GM19452 (cell line): ENCODE measurements at regions not wholly inside any gene's neighbourhood (a gene's known extent, or its start where the extent isn't known, plus 50 kb on each side); places are given as distances from the start of the nearest gene placed in this dataset.
A peak's percentile ranks its signal among the peaks of the same experiment; 100 is the strongest.

Source experiments
- ATAC-seq: cut with Tn5 transposase; IDR thresholded peaks from one replicate; pipeline ENCODE4 v1.9.1; 2021; ENCODE audit not compliant: unreplicated experiment

DNA sequence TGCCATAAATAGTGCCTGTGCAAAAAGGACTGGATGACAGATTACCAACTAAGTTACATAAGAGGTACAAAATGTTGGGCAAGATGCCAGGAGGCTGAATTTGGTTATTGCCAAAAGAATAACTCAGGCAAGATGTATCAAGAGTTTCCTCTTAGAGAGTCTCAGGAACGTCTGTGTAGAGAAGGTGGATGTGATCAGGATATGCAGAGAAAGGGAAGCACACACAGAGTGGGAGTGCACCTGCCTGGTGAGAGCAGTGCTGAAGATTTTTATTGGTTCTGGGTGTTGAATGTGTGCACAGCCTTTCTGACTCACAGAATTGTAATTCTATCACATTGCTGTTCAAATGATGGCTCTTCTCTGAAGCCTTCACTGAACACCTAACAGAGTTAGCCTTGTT is 156.8 kb upstream of the HS3ST1 start:
- no peak for ATAC-seq

DNA sequence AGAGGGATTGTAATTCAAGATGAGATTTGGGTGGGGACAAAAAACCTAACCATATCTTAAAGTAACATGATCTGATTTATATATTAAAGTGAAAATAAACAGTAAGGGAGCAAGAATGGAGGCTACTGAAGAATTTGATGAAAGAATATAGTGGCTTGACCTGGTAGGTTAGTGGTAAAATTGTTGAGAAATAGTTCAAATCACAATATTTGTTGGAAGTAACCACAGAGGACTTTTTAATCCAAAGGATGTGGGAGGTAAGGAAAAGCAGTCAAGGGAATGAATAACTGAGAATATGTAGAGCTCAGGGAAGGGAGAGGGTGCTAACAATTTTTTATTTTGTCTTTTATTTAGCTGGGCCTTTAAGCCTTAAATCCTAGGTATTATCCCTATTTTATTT is 139.8 kb upstream of the HS3ST1 start:
- no peak for ATAC-seq

DNA sequence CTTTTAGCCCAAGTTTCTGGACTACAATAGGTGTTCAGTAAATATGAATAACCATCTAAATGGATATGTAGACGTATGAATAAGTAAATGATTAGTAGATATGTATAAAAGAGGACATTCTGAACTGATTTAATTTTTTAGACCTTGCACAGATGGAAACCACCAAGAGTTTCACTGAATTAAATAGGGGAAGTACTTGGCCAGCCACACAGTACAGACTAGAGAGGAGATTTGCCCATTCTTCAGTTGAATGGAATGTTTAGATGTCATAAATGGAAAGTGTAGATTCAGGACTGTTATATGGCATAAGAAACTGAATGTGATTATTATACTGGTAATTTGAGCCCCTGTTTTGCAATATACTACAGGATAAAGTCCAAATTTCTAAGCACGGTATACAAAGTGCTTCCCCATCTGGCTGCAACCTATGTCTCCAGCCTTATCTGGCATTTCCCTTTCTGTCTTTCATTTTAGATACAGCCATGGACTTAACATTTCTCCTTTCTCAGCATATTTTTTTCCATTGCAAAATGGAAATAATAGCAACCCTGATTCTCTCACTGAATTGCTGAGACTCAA is 137.8 kb upstream of the HS3ST1 start:
- peak; percentile 81 for ATAC-seq

DNA sequence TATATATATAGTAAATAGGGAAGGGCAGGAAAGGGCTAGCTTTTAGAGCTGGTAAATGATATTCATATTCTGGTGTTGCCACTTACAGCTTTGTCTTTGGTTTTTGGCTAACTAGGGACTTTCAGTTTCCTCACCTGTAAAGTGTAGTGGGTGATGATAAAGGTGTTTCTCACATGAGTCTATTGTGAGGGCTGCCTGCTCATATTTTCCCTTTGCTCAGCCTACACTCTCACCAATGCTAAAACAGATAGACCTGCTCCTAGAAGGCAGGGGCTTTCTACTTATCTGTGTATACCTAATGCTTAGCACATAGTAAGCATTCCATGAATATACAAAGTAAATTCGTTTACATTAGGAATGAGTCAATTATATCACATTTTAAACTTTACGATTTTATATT is 137.2 kb upstream of the HS3ST1 start:
- ATAC-seq, result peak; percentile 58

DNA sequence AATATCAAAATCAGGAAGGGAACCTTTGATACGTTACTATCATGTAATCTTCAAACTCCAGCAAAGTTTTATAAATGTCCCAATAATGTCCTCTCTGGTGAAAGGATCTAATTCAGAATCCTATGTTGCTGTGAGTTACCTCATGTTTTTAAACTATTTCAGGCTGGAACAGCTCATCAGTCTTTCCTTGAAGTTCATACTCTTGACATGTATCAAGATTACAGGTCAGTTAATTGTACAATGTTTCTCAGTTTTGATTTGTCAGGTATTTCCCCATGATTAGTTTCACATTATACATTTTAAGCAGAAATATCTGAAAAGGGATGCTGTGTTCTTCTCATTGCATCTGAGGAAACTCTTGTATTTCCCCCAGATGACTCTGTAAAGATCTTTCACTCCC is 136.5 kb upstream of the HS3ST1 start:
- ATAC-seq, result no peak

DNA sequence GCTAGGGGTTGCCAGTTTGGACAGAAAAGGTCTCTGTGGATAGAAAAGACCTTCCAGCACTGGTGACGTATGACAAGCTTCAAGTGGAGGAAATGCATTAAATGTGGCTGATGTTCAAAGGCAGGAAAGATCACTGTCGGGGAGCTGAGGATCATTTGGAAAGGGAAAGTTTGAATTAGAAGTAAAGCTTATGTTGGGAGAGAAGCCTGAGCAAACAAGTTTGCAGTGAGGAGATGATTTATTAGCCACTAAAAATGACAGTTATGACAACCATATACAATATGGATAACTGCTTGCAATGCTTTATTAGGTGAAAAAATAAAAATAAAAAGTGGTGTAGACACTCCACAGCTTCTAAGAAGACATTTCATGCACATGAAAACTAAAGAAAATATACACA is 135.3 kb upstream of the HS3ST1 start:
- ATAC-seq, result no peak

DNA sequence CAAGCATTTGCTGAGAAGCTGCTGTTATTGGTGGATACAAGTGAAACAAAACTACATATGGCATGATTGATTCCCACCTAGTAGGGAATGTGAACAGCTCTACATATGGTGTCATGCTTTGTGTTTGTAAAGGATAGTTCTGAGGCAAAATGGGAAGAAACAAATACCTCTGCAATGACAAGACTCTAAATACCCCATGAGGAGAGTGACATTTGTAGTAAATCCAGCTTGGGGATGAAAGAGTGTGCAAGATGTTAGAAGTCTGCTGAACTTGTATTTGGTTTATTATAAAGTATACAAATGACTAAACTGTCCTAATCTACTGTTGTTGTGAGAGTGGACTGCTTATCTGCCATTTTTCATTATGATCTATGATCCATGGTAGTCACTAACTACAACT is 120.8 kb upstream of the HS3ST1 start:
- no peak for ATAC-seq

DNA sequence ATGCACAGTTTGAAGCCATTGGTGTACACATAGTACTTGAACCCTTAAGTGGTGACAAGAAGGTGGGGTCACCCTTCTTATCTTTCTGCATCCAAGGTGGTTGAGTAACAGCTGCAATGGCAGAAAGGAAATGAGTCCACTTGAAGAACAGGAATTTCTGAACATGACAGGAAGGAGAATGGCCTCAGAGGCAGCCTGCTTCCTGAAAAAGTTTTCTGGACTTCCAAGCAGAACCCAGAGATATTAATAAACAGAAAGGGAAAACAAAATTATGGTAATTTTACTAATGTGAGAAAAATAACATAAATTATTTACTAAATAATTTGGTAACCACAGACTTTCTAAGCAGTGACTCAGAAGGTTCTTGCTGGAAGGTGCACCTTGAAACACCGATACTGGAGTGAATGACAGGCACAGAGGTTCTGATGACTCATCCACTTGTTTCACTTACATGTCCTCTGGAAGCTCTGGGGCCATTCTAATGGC is 119.9 kb upstream of the HS3ST1 start:
- ATAC-seq, result peak; percentile 97

DNA sequence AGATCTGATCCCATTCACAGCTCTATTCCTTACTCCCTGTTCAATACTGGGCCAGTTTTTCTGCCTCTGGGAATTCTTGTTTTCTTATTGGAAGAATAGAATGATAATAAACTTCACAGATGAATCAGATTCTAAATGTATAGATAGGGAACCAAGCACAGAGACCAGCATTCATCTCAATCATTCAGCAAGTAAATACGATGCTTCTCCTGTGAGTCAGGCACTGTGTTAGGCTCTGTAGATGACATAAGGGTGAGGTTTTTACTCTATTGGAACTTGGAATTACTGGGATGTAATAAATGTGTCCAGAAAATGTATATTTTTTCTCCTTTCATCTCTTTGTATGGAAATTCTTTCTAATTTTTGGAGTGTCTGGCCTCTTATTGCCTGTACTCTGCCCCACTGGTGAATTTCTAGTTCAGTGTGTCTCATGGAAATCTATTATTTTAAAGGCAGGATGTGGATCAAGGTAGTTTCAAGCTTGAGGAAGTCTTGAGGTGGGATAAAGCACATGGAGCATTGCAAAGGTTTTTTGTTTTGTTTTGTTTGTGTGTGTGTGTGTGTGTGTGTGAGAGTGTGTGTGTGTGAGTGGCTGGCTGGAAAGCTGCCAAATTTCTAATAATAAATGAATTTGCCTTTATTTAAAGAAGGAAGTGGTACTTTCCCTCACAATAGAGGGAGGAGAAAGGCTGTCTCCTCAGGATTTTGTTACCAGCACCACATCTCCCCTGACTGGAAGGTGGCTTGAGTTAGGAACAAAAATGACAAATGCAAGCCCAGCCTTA is 117.9 kb upstream of the HS3ST1 start:
- ATAC-seq, result no peak

DNA sequence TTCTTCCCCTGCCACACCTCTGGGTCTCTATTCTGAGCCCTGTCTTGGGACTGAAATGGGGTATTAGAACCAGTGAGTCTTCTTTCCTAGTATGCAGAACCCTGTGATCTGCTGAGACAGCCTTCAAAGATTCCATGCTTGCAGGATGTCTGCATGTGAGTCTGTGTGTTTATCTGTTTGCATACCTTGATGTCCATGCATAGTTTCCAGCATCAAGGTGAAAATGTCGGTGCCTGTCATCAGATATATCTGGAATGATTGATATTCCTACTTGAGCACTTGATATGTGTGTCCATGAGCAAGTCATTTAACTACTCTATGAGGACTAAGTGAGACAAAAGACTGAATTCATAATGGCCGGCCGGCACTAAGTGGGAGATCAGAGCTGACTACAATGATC is 117.0 kb upstream of the HS3ST1 start:
- ATAC-seq, result no peak

DNA sequence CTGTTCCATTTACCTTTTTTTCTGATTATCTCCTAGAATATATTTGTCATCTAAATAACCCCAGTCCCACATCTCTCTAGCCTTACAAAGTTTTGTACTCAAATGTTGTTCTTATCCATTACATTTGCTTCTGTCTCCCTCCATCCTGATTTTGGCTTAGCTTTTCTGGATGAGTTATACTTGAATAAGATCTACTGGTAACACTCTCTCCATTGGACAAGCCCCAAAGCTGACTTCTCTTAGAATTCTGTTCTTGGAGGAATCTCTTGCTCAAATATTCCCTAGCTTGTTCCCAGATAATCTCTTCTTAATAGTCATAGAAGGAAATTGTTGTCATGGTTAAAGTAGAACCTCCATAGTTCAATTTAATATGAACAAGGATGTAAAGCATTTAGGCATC is 115.5 kb upstream of the HS3ST1 start:
- no peak for ATAC-seq

DNA sequence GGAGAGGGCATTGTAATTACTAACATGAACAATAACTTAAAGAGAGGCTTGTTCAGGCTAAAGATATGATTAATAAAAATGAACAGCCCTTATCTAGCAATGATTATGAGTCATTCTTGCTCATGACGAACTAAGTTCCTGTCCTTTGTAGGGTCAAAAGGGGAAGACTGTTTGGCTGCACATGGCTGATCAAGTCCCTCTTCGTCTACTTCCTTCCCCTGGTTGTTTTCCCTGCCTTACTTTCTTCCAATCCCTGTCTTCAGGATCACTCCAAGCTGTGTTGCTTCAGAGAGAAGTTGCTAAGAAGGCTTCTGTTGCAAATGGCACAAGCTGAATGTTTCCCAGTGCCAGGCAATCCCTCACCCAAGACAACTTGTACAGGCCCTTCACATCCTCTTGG is 115.0 kb upstream of the HS3ST1 start:
- no peak for ATAC-seq

DNA sequence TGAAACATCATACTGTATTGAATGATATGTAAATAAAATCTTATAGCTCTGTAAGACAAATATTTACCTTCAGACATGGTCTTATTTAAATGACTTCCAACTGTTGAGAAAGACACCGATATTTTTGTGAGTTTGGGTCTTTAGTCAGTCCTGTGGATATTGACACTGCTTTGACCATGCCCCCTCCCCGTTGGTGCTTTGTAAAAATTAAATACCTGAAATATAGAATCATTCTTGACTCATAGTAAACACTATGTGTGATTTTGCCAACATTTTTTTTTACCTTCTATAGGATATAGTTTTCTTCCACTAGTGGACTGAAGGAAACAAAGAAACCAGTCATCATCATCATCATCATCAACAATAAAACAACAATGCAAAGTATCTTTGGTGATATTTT is 114.3 kb upstream of the HS3ST1 start:
- ATAC-seq, result no peak

DNA sequence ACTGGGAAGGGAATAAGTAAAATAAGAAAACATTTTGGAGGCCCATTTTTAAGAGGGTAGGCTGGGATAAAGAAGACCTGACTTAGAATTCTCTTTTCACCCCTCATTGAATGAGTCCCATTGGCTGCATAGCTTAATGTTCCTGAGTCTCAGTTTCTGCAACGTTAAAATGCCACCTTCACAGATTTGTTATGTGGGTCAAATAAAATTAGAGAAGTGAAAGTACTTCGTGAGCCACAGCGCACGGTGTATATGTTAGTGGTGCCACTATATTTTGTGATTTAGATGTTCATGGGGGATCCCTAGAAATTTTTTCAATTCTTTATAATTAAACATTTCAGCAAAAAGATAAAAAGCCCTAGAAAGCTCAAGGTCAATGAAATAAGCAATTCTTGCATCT is 109.2 kb upstream of the HS3ST1 start:
- peak; percentile 70 for ATAC-seq

DNA sequence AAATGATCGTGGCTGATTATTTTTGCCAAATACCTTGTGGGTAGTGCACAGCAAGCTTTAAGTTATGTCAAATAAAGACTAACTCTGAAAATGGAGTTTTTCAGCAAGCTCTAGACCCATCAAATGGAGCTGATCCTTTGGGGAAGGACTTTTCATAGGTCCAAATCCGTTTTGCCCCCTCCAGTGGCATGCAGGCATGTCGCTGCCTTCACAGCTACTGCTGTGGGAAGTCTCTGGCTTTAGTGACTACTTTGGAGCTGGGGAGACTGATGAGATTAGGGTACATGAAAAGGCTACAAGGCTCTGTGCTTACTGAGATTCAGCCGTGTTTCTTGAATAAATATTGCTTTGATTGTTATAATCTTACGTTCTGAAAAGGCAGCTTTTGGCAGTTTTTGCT is 106.6 kb upstream of the HS3ST1 start:
- ATAC-seq, result no peak

DNA sequence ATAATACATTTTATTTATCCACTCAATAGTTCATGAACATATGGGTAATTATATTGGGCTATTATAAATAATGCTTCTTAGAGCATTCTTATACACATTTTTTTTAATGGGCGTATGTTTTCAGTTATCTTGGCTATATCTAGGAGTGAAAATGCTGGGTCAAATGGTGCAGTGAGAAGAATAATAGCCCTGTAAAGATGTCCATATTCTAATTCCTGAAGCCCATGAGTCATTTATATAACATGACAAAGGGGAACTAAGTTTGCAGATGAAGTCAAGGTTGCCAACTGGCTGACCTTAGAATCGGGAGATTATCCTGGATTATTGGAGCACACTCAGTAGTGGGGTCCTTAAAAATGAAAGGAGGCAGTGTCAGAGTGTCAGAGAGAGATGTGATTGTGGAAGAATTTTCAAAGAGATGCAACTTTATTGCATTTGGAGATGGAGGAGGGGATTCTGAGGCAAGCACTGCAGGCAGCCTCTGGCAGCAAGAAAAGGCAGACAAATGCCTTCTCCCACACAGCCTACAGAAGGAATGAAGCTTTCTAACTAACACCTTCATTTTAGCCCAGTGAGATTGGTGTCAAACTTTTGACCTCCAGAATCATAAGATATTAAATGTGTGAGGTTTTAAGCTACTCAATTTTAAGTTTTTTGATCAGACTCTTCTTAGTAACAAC is 106.1 kb upstream of the HS3ST1 start:
- ATAC-seq, result no peak

DNA sequence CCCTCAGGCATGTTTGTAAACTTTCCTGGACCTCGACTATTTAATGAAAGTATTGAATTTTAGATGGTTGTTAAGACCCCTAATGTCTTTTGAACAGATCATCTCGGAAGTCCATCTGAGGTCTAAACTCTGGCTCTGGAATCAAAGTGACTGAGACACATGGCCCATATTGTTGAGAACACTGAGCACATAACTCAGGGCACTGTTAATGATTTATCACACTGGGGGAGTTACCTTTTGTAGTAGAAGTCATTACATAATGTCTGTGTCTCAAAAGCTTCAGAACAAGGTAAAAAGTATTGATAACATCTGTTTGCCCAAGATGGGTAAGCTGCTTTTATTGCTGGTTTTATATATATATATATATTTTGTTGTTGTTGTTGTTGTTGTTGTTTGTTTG is 103.4 kb upstream of the HS3ST1 start:
- no peak for ATAC-seq

DNA sequence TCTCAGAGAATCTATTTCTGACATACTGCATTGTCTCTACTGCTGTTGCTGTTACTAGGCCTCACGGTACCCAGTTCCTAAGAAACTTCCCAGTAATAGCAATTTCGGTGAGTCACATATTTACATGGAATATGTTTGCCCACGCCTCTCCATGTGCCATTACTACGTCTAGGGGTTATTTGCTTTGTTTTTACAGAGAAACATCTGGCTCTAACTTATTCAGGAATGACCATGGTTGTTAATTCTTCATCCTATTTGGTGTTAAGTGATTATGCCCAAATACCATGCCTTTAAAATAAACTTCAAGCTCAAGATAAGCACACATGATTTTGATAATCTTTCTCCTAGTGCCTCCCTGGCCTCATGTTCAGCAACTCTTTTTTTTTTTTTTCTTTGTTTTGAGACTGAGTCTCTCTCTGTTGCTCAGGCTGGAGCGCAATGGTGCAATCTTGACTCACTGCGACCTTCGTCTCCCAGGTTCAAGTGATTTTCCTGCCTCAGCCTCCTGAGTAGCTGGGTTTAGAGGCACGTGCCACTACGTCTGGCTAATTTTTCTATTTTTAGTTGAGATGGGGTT is 101.0 kb upstream of the HS3ST1 start:
- ATAC-seq, result no peak

DNA sequence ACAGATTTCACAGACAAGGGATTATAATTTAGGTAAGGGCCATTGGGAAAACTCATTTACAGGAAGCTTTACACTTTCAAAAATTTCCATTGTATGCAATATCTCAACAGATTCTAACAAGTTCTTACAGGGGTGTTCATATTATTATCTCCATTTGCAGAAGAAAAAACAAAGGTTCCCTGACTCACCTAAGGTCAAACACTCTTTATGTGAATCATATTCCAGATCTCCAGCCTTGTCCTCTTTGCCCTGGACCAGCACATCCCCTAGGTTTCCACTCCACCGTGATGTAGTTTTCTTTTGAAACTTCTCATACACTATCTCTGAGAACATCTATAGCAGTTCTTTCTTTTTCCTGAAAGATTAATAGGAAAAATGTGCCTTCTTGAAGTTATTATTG is 96.4 kb upstream of the HS3ST1 start:
- ATAC-seq, result no peak

DNA sequence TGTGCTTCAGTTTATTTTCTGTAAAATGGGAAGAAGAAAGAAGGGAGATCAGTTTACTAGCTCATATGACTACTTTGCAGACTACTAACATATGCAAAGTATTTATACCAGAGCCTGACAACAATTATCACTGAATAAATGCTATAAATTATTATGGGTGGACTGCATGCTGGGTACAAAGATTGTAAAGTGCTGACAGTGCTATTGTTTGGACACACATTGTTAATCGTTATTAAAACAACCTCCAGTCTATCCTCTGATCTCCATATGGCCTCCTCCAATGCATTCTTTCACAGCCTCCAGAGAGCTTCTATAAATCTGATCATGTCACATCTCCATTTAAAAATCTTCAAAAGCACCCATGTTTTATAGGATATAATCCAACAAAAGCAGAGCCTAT is 90.1 kb upstream of the HS3ST1 start:
- ATAC-seq, result no peak

DNA sequence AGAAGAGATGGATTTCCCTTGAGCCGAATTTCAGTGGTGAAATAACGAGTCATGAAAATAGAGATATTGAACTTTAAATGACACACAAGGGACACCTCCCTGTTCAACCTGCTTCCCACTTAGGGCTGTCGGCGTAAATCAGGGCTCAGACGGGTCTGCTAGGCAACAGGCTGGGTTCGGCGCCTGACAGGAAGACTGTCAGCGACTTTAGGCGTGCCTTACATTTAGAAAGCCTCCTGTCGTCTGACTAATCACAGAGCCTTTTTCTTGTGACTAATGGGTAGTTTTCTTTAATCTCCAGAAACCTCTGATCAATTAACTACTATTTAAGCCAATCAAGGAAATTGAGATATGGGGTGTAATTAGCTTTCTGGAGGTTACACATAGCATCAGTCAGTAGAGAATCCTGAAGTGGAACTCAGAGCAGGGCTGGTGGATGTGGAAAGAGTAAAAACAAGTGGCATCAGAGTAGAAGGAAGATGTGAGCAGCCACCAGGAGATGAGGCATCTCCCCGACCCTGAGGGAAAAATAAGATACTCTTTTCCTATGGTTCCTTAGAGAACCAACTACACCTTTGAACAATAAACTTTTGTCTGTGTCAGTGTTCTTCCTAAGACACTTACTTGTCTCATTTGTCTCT is 86.2 kb upstream of the HS3ST1 start:
- ATAC-seq, result no peak
